ENCODE measurements at regions not wholly inside any gene's neighbourhood (a gene's known extent, or its start where the extent isn't known, plus 50 kb on each side); places are given as distances from the start of the nearest gene placed in this dataset.

GRCh38 chr18:34280653-34281052, 55.9 kb upstream of the NOL4 start:
- H3K4me2 ChIP-seq (ENCODE audit: insufficient read depth in 1 of 2, low read depth in 2 of 2, low read length in 2 of 2) = no peak overlapping the region
- no peak overlapping the region for H3K14ac ChIP-seq (ENCODE audit: insufficient read length)
- no peak overlapping the region for H2AFZ ChIP-seq (ENCODE audit: low read length)
- H3K4me3 ChIP-seq (ENCODE audit: extremely low read depth in 1 of 4, insufficient read depth in 2 of 4, low read depth in 3 of 4, low read length in 4 of 4) = no peak overlapping the region
- H3K27ac ChIP-seq (ENCODE audit: low read depth, low read length) = no peak overlapping the region
- H3K4ac ChIP-seq (replicated peaks; ENCODE audit: insufficient read length, low read depth, low read length) = no peak overlapping the region
- no peak overlapping the region for H4K8ac ChIP-seq (ENCODE audit: extremely low read depth, insufficient read depth, low read length)
- H3K9me3 ChIP-seq (ENCODE audit: insufficient read depth in 2 of 2, low read depth in 1 of 2, low read length in 1 of 2) = no peaks in the 10 kb centered on the region
- FAIRE-seq = no peak
- no peaks in the 10 kb centered on the region for H3K23me2 ChIP-seq (ENCODE audit: low read depth, low read length)
- H4K20me1 ChIP-seq (replicated peaks in 1 of 2; ENCODE audit: control insufficient read depth in 1 of 2, insufficient read depth in 2 of 2, low read length in 2 of 2) = no peaks in the 10 kb centered on the region
- CTCF ChIA-PET (ENCODE audit: partially characterized antibody) = interaction anchor here (0.8 to 3.4 kb wide), 8 partner anchors 8 to 440 kb away, joined by 3 to 12 read pairs (median 4); no protein-coding TSS in a partner anchor
- H3K27me3 ChIP-seq (replicated peaks in 1 of 4; ENCODE audit: control insufficient read depth in 3 of 4, extremely low read depth in 1 of 4, insufficient read depth in 3 of 4, low read length in 3 of 4) = no peaks in the 10 kb centered on the region
- no peak overlapping the region for H3K56ac ChIP-seq (replicated peaks; ENCODE audit: insufficient read length, low read depth, low read length)
- no peak overlapping the region for H4K5ac ChIP-seq (ENCODE audit: insufficient read length, low read depth, low read length)
- H2BK120ac ChIP-seq (replicated peaks; ENCODE audit: low read depth, low read length) = no peak overlapping the region
- no peak overlapping the region for H4K91ac ChIP-seq (replicated peaks; ENCODE audit: insufficient read length, low read length)
- H3K79me2 ChIP-seq (ENCODE audit: control insufficient read depth in 1 of 2, insufficient read depth in 2 of 2, low read length in 2 of 2) = no peaks in the 10 kb centered on the region
- H2BK12ac ChIP-seq (ENCODE audit: low read depth, low read length) = no peak overlapping the region
- no peaks in the 10 kb centered on the region for H3K79me1 ChIP-seq (ENCODE audit: low read depth, low read length)
- H3K9ac ChIP-seq (replicated peaks in 1 of 4; ENCODE audit: extremely low read depth in 1 of 4, low read depth in 3 of 4, low read length in 3 of 4) = no peak overlapping the region
- POLR2A ChIA-PET (ENCODE audit: partially characterized antibody) = no interaction called here
- no peak overlapping the region for H3K23ac ChIP-seq (ENCODE audit: insufficient read length)
- no peaks in the 10 kb centered on the region for H3K36me3 ChIP-seq (ENCODE audit: control insufficient read depth in 2 of 4, insufficient read depth in 4 of 4, low read length in 3 of 4)
- H2BK5ac ChIP-seq (ENCODE audit: low read depth, low read length) = no peak overlapping the region
- no peak for DNase-seq (ENCODE audit: low read depth in 1 of 2, low spot score in 2 of 2)
- no peaks in the 10 kb centered on the region for H3K4me1 ChIP-seq (replicated peaks in 1 of 4; ENCODE audit: control insufficient read depth in 3 of 4, insufficient read depth in 4 of 4, low read length in 3 of 4)
- no peak overlapping the region for H2BK15ac ChIP-seq (ENCODE audit: low read length)
- H2AK5ac ChIP-seq (ENCODE audit: low read depth, low read length) = no peak overlapping the region
- WGBS, 2 experiments (ENCODE audit: extremely low coverage in 1 of 2, insufficient coverage in 1 of 2, insufficient read length in 1 of 2, insufficient replicate concordance in 2 of 2, low coverage in 1 of 2, low lambda C conversion rate in 2 of 2, missing lambda C conversion rate in 1 of 2) = 90% methylated on average over 4 of the region's 4 CpGs; no CpG with 5 or more reads in 1 of the 2 experiments
- no peak overlapping the region for H3K18ac ChIP-seq (ENCODE audit: extremely low read depth, low read length)
- no peak overlapping the region for H2BK20ac ChIP-seq (ENCODE audit: low read length)
- TF ChIP-seq HDAC6 (IDR thresholded peaks at IDR 0.05; ENCODE audit: low read depth, low read length) = no peak
- no peak for TF ChIP-seq HDAC2 (IDR thresholded peaks at IDR 0.05; ENCODE audit: borderline replicate concordance in 1 of 2, low read depth in 2 of 2, low read length in 2 of 2)
- no peak for TF ChIP-seq SP4 (IDR thresholded peaks at IDR 0.05; ENCODE audit: low read length)
- no peak for TF ChIP-seq TAF7 (optimal IDR thresholded peaks at IDR 0.05; ENCODE audit: borderline replicate concordance, low read depth, low read length)
- no peak for TF ChIP-seq TCF12 (IDR thresholded peaks at IDR 0.05; ENCODE audit: low read depth, low read length)
- no peak for TF ChIP-seq KDM5A (IDR thresholded peaks at IDR 0.05; ENCODE audit: low read length)
- no peak for TF ChIP-seq ATF2 (IDR thresholded peaks at IDR 0.05; ENCODE audit: low read length)
- TF ChIP-seq RAD21 (IDR thresholded peaks at IDR 0.05 in 1 of 2, conservative IDR thresholded peaks at IDR 0.05 in 1 of 2; ENCODE audit: low read depth in 2 of 2, low read length in 2 of 2) = peak in 1 of 2 experiments; percentile 24; a peak in 1 of 4 replicates
- no peak for TF ChIP-seq EP300 (IDR thresholded peaks at IDR 0.05; ENCODE audit: borderline replicate concordance in 1 of 2, low read depth in 2 of 2, low read length in 2 of 2)
- no peak for TF ChIP-seq JUN (IDR thresholded peaks at IDR 0.05; ENCODE audit: low read depth, low read length)
- no peak for TF ChIP-seq POLR2AphosphoS5 (IDR thresholded peaks at IDR 0.05; ENCODE audit: low read depth, low read length)
- no peak for TF ChIP-seq NANOG (IDR thresholded peaks at IDR 0.05; ENCODE audit: insufficient read depth, low read depth, low read length, poor library complexity, severe bottlenecking)
